Activated CD8-positive, alpha-beta T cell treated with anti-CD3 and anti-CD28 coated beads, Interleukin-2, amount 10 ng/mL, durations not matched to agents 7 days and 5 days (primary cell): ENCODE measurements at regions not wholly inside any gene's neighbourhood (a gene's known extent, or its start where the extent isn't known, plus 50 kb on each side); places are given as distances from the start of the nearest gene placed in this dataset.

ENCODE experiments used
- ATAC-seq: fragments of 150-1000 bp; cut with Tn5 transposase; one replicate; pipeline ENCODE4 v1.10.0; 2021; ENCODE audit warnings: moderate library complexity
- CTCF ChIA-PET: fragments of 350-600 bp; sonication (Branson Sonifier 250); formaldehyde crosslinking; loops from one replicate; lab custom pipeline; 2021; ENCODE audit warnings: antibody characterized with exemption; lab: Charles Lee
- POLR2A ChIA-PET: fragments of 350-600 bp; sonication (Branson Sonifier 250); formaldehyde crosslinking; loops from one replicate; lab custom pipeline; 2021; ENCODE audit warnings: antibody characterized with exemption; lab: Charles Lee
- DNase-seq: peaks from one replicate; pipeline ENCODE4 v3.0.0-alpha.2; 2020
- H3K27ac Mint-ChIP-seq: one replicate; pipeline ENCODE4 v1.8.0; 2021; ENCODE audit warnings: mild to moderate bottlenecking, mixed read lengths
- H3K27me3 Mint-ChIP-seq: one replicate; pipeline ENCODE4 v1.8.0; 2021; ENCODE audit warnings: low read depth, mixed read lengths
- H3K36me3 Mint-ChIP-seq: one replicate; pipeline ENCODE4 v1.8.0; 2021; ENCODE audit warnings: low read depth, mixed read lengths
- H3K4me1 Mint-ChIP-seq: one replicate; pipeline ENCODE4 v1.8.0; 2021; ENCODE audit warnings: low read depth, mixed read lengths
- H3K4me3 Mint-ChIP-seq: one replicate; pipeline ENCODE4 v1.8.0; 2021; ENCODE audit warnings: mild to moderate bottlenecking, mixed read lengths
- H3K9me3 Mint-ChIP-seq: one replicate; pipeline ENCODE4 v1.8.0; 2022; ENCODE audit warnings: mixed read lengths; ENCODE audit not compliant: insufficient read depth

DNA sequence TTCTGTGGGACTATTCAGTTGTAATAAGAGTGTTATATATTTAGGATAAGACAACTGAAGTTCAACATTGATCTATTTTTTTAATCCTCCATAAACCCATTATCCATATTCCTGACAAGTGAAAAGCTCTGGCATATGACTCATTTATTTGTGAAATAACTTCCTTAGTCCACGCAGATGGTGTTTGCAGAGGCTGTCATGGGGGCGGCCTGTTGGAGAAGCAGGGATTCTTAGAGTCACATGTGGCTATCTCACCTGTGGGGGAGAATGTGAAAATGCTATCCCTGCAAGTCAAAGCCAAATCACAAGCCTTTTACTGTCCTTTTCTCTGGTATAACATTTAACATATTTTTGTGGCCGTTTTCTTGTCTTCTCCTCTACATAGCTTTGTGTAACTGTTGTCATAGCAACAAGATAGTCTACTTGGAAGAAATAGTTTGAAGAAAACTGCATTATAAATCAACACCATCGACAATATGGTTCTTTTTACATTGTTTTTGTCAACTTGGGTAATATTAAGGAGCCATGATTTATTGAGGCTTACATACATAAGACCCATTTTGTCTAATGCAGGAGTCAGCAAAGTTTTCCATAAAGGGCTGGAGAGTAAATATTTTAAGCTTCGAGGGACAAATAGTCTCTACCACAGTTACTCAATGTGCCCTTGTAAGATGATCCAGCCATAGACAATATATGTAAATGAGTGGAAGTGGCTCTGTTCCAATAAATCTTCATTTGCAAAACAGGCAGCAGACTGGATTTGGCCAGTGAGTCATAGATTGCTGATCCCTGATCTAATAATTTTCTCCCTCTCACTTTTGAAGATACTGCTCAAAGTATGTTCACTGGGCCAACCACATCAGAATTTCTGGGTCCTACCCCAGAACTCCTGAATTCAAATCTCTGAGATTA, 395.0 kb downstream of the DTHD1 start:
- H3K4me3 Mint-ChIP-seq = no peak overlapping the region
- no peaks in the 10 kb centered on the region for H3K27me3 Mint-ChIP-seq
- H3K9me3 Mint-ChIP-seq = no peaks in the 10 kb centered on the region
- CTCF ChIA-PET = no interaction called here
- DNase-seq = no peak
- H3K27ac Mint-ChIP-seq = no peak overlapping the region
- ATAC-seq = no peak
- POLR2A ChIA-PET = interaction anchor here (0.7 kb wide), 1 partner anchor 948 kb away, joined by 3 read pairs; no protein-coding TSS in a partner anchor
- H3K4me1 Mint-ChIP-seq = no peaks in the 10 kb centered on the region
- no peaks in the 10 kb centered on the region for H3K36me3 Mint-ChIP-seq

DNA sequence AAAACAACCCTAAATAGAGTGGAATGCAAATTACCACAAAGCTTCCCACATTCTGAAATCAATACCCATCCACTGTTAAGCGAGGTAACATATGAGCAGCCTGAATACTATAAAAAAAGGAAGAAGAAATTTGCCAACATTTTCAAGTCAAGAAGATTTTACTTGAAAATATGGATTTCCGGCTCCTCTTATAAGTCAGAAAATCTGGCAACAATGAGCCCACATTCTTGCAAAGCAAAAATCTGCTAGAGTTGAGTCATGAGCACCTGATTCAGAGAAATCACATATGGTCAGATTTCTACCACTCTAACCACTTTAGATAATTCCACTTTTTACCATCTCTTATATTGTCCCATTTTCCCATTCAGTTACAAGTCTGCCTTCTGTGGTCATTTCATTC, 395.7 kb downstream of the DTHD1 start:
- Mint-ChIP-seq H3K9me3 (no peaks in the 10 kb centered on the region), H3K27me3 (no peaks in the 10 kb centered on the region), H3K4me1 (no peaks in the 10 kb centered on the region), H3K4me3 (no peak overlapping the region), H3K36me3 (no peaks in the 10 kb centered on the region), H3K27ac (no peak overlapping the region)
- DNase-seq = no peak
- no peak for ATAC-seq
- ChIA-PET CTCF (no interaction called here), POLR2A (interaction anchor here (0.7 kb wide), 1 partner anchor 947 kb away, joined by 3 read pairs; no protein-coding TSS in a partner anchor)

GRCh38 chr4:36677874-36678273, 396.5 kb downstream of the DTHD1 start:
- CTCF ChIA-PET = no interaction called here
- H3K4me3 Mint-ChIP-seq = no peak overlapping the region
- H3K27me3 Mint-ChIP-seq = no peaks in the 10 kb centered on the region
- POLR2A ChIA-PET = no interaction called here
- no peak for ATAC-seq
- no peak overlapping the region for H3K27ac Mint-ChIP-seq
- no peaks in the 10 kb centered on the region for H3K4me1 Mint-ChIP-seq
- H3K36me3 Mint-ChIP-seq = no peaks in the 10 kb centered on the region
- no peaks in the 10 kb centered on the region for H3K9me3 Mint-ChIP-seq
- DNase-seq = no peak

DNA sequence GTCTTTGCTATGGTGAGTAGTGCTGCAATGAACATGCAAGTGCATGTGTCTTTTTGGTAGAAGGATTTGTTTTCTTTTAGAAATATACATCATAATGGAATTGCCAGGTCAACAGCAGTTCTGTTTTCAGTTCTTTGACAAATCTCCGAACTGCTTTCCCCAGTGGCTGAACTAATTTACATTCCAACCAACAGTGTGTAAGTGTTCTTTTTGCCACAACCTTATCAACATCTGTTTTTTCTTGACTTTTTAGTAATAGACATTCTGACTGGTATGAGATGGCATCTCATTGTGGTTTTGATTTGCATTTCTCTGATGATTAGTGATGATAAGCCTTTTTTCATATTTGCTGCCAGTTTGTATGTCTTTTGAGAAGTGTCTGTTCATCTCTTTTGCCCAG, 406.3 kb downstream of the DTHD1 start:
- H3K9me3 Mint-ChIP-seq = no peaks in the 10 kb centered on the region
- H3K36me3 Mint-ChIP-seq = no peaks in the 10 kb centered on the region
- CTCF ChIA-PET = no interaction called here
- H3K4me1 Mint-ChIP-seq = no peaks in the 10 kb centered on the region
- H3K27me3 Mint-ChIP-seq = no peaks in the 10 kb centered on the region
- no peak overlapping the region for H3K4me3 Mint-ChIP-seq
- no peak for ATAC-seq
- no peak overlapping the region for H3K27ac Mint-ChIP-seq
- no peak for DNase-seq
- POLR2A ChIA-PET = no interaction called here

DNA sequence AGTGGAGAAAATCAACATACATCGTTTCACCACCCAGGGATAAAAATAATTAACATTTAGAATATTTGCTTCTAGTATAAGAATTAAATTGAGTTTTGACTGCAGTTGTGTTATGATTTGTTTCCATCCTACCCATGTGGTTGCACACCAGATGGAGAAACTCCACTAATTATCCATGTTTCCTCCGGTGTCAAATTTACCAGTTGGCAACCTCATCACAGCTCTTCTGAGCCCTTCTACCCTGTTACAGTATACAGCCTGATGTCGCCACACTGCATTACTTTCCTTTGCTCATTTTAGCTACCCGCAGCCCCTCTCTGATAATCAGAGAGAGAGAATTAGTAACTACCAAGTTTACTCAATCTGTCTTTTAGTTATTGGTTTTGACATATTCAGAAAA, 411.2 kb downstream of the DTHD1 start:
- Mint-ChIP-seq H3K9me3 (no peaks in the 10 kb centered on the region), H3K4me3 (no peak overlapping the region), H3K36me3 (no peaks in the 10 kb centered on the region), H3K4me1 (no peaks in the 10 kb centered on the region), H3K27me3 (no peaks in the 10 kb centered on the region), H3K27ac (no peak overlapping the region)
- CTCF ChIA-PET = no interaction called here
- no peak for ATAC-seq
- POLR2A ChIA-PET = no interaction called here
- no peak for DNase-seq

- ChIA-PET POLR2A (interaction anchor here (0.6 kb wide), 1 partner anchor 52 kb away, joined by 3 read pairs; no protein-coding TSS in a partner anchor), CTCF (no interaction called here)
- no peaks in the 10 kb centered on the region for H3K36me3 Mint-ChIP-seq
- no peaks in the 10 kb centered on the region for H3K27me3 Mint-ChIP-seq
- H3K9me3 Mint-ChIP-seq = no peaks in the 10 kb centered on the region
- DNase-seq (no peak), ATAC-seq (no peak)
- no peak overlapping the region for H3K4me3 Mint-ChIP-seq
- no peaks in the 10 kb centered on the region for H3K4me1 Mint-ChIP-seq
- H3K27ac Mint-ChIP-seq = no peak overlapping the region
Observed at GRCh38 chr4:36702245-36702644, 420.8 kb downstream of the DTHD1 start.

DNA sequence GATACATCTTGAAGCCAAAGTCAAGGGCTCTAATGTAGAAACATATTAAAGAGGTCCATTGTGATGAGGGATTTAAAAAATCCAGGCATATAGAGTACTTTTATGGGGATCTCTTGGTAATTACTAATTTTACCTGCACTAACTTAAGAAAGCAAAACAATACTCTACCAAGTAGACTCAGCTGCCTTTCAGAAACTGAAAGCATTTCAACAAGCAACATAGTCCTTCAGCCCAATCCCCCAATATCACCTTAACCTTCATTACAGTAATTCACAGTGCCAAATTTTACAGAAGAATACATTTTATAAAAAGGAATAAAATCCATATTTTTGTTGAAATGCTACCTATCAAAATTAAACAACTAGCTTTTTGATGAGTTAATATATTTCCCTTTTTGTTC, 422.9 kb downstream of the DTHD1 start:
- CTCF ChIA-PET = no interaction called here
- no peaks in the 10 kb centered on the region for H3K36me3 Mint-ChIP-seq
- H3K4me3 Mint-ChIP-seq = no peak overlapping the region
- no peaks in the 10 kb centered on the region for H3K27me3 Mint-ChIP-seq
- no peak for DNase-seq
- POLR2A ChIA-PET = no interaction called here
- ATAC-seq = no peak
- no peak overlapping the region for H3K27ac Mint-ChIP-seq
- no peaks in the 10 kb centered on the region for H3K4me1 Mint-ChIP-seq
- H3K9me3 Mint-ChIP-seq = no peaks in the 10 kb centered on the region

DNA sequence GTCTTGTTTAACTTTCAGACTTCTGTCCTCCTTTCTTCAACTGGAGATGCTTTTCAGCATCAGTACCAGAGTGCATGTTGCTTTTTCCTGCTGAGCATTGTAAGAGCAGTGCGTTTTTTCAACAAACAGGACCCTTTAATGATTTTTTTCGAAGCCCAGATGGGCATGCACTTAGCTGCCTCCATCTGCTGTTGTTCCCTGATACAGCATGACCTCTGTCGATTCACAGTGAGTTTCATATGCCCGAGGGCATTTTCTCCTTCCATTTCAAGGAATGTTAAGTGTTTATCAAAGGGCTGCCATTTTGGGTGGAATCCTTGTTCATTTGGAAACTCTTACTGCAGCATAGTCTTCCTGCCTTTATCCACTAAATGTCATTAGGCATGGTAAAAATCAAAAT, 428.6 kb downstream of the DTHD1 start:
- DNase-seq (no peak), ATAC-seq (no peak)
- ChIA-PET POLR2A (no interaction called here), CTCF (no interaction called here)
- no peaks in the 10 kb centered on the region for H3K36me3 Mint-ChIP-seq
- no peaks in the 10 kb centered on the region for H3K9me3 Mint-ChIP-seq
- no peak overlapping the region for H3K4me3 Mint-ChIP-seq
- H3K27ac Mint-ChIP-seq = no peak overlapping the region
- no peaks in the 10 kb centered on the region for H3K27me3 Mint-ChIP-seq
- no peaks in the 10 kb centered on the region for H3K4me1 Mint-ChIP-seq

DNA sequence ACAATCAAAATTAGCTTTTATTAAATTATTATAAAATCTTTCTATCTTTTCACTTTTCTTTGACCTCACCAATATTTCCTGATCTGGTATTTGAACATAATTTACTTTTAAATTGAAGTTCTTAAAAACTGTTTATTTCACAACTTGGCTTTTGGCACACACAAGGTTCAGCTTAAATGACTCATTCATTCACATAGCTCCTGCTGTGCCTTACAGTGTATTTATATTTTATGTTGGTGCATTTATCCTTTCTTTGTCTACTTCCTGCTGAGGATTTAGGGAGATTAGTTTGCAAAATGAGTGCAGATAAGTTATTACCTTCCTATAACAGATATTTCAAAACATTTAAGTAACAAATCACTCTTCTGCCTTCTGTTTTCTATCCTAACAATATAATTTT, 430.6 kb downstream of the DTHD1 start:
- Mint-ChIP-seq H3K4me3 (no peak overlapping the region), H3K9me3 (no peaks in the 10 kb centered on the region), H3K27me3 (no peaks in the 10 kb centered on the region), H3K27ac (no peak overlapping the region), H3K36me3 (no peaks in the 10 kb centered on the region), H3K4me1 (no peaks in the 10 kb centered on the region)
- ChIA-PET POLR2A (no interaction called here), CTCF (no interaction called here)
- no peak for DNase-seq
- ATAC-seq = no peak

DNA sequence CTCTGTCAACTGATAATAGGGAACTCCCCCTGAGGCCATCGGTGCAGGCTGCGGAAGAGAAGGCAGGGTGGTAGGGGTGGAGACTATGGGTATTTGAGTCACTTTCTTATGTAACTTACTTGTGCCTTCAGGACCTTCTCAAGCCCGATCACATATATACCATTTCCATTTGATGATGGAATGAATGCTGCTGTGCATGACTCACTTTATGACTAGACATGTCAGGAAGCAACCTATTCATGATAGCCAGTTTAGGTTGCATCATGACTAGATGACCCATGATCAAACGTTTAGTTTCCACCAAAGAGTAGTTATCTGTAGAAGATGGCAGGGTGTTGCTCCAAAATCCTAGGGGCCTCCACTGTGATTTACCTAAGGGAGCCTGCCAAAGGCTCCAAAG, 435.5 kb downstream of the DTHD1 start:
- Mint-ChIP-seq H3K9me3 (no peaks in the 10 kb centered on the region), H3K27ac (no peak overlapping the region), H3K4me1 (no peaks in the 10 kb centered on the region), H3K4me3 (no peak overlapping the region), H3K27me3 (no peaks in the 10 kb centered on the region), H3K36me3 (no peaks in the 10 kb centered on the region)
- ATAC-seq = no peak
- ChIA-PET CTCF (no interaction called here), POLR2A (no interaction called here)
- DNase-seq = no peak

- Mint-ChIP-seq H3K36me3 (no peaks in the 10 kb centered on the region), H3K27me3 (no peaks in the 10 kb centered on the region), H3K4me3 (no peak overlapping the region), H3K4me1 (no peaks in the 10 kb centered on the region), H3K9me3 (no peaks in the 10 kb centered on the region), H3K27ac (no peak overlapping the region)
- ChIA-PET POLR2A (no interaction called here), CTCF (no interaction called here)
- ATAC-seq = no peak
- DNase-seq = no peak
Observed at GRCh38 chr4:36719425-36719824, 438.0 kb downstream of the DTHD1 start.

DNA sequence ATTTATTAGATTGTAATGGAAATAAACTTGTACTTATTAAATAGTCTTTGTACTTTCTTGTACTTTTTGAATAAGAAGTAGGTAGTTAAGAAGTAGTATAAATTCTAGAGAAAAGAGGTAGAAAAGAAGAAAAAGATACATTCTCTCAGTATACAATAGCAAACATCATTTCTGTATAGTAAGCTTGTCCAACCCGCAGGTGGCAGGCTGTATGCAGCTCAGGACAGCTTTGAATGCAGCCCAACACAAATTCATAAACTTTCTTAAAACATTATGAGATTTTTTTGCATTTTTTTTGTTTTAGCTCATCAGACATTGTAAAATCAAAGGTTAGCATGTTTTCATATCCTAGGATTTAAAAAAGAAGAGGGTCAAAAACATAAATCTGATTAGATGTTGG, 441.6 kb downstream of the DTHD1 start:
- H3K9me3 Mint-ChIP-seq = no peaks in the 10 kb centered on the region
- no peaks in the 10 kb centered on the region for H3K4me1 Mint-ChIP-seq
- ATAC-seq (no peak), DNase-seq (no peak)
- H3K36me3 Mint-ChIP-seq = no peaks in the 10 kb centered on the region
- no peaks in the 10 kb centered on the region for H3K27me3 Mint-ChIP-seq
- ChIA-PET POLR2A (no interaction called here), CTCF (no interaction called here)
- H3K27ac Mint-ChIP-seq = no peak overlapping the region
- H3K4me3 Mint-ChIP-seq = no peak overlapping the region
